PC-3 (cell line): ENCODE measurements at regions not wholly inside any gene's neighbourhood (a gene's known extent, or its start where the extent isn't known, plus 50 kb on each side); places are given as distances from the start of the nearest gene placed in this dataset.
"Not testable (repeated sequence)": the region's sequence is repeated elsewhere in the genome, so short reads cannot be mapped to it uniquely, and the experiment has no call there.

Source experiments
- ATAC-seq: fragments of 200-7000 bp; cut with Tn5 transposase; 2 replicates; pipeline ENCODE4 v1.9.1; 2020; ENCODE audit warnings: mild to moderate bottlenecking, moderate library complexity
- BruUV-seq: library from RNA; stranded (reverse); fragments of 400-500 nt; replicated peaks from 2 replicates; lab custom pipeline; 2021; lab: Mats Ljungman, UMichigan
- CTCF ChIA-PET: fragments of 300-600 bp; sonication (Branson Sonifier 250); formaldehyde crosslinking; loops from one replicate; lab custom pipeline; 2022; ENCODE audit warnings: antibody characterized with exemption; lab: Charles Lee
- POLR2A ChIA-PET: fragments of 300-600 bp; sonication (Branson Sonifier 250); formaldehyde crosslinking; loops from one replicate; lab custom pipeline; 2022; ENCODE audit warnings: antibody characterized with exemption; ENCODE audit not compliant: unreplicated experiment; lab: Charles Lee
- DNase-seq: peaks from one replicate; pipeline ENCODE4 v3.0.0-alpha.2; 2015
- H2AFZ ChIP-seq: fragments of 300-600 bp; sonication (generic); 2 replicates; pipeline ENCODE4 v1.6.0; 2016; ENCODE audit warnings: antibody characterized with exemption, low read length
- H3F3A ChIP-seq: fragments of 300-600 bp; sonication (generic); one replicate; pipeline ENCODE4 v1.6.0; 2017; ENCODE audit warnings: antibody characterized with exemption, low read length, control low read depth, mild to moderate bottlenecking; ENCODE audit not compliant: unreplicated experiment
- H3K27ac ChIP-seq: fragments of 300-600 bp; sonication (generic); 2 replicates; pipeline ENCODE4 v1.5.1; 2016; ENCODE audit warnings: mild to moderate bottlenecking, low read length
- H3K27me3 ChIP-seq: fragments of 300-600 bp; sonication (generic); 2 replicates; pipeline ENCODE4 v1.6.1; 2016; ENCODE audit warnings: low read length, mixed read lengths
- H3K36me3 ChIP-seq: fragments of 300-600 bp; sonication (generic); 2 replicates; pipeline ENCODE4 v1.6.1; 2016; ENCODE audit warnings: low read depth, mixed run types, low read length, mixed read lengths
- H3K4me1 ChIP-seq: fragments of 300-600 bp; sonication (generic); 2 replicates; pipeline ENCODE4 v1.5.1; 2016; ENCODE audit warnings: low read length; ENCODE audit not compliant: insufficient read depth
- H3K4me2 ChIP-seq: fragments of 300-600 bp; sonication (generic); 2 replicates; pipeline ENCODE4 v1.6.0; 2016; ENCODE audit warnings: low read length
- H3K4me3 ChIP-seq: fragments of 300-600 bp; sonication (generic); 2 replicates; pipeline ENCODE4 v1.5.1; 2016; ENCODE audit warnings: mild to moderate bottlenecking, low read length, mixed read lengths
- H3K79me2 ChIP-seq: fragments of 300-600 bp; sonication (generic); 2 replicates; pipeline ENCODE4 v1.6.1; 2017; ENCODE audit warnings: low read length, mixed read lengths
- H3K9ac ChIP-seq: fragments of 300-600 bp; sonication (generic); 2 replicates; pipeline ENCODE4 v1.6.0; 2016; ENCODE audit warnings: mild to moderate bottlenecking, low read length
- H3K9me2 ChIP-seq: fragments of 300-600 bp; sonication (generic); replicated peaks from 2 replicates; pipeline ENCODE4 v1.6.1; 2016; ENCODE audit warnings: mixed run types, low read length, mixed read lengths
- H3K9me3 ChIP-seq: fragments of 300-600 bp; sonication (generic); 2 replicates; pipeline ENCODE4 v1.6.1; 2016; ENCODE audit warnings: low read length, mixed read lengths
- H4K20me1 ChIP-seq: fragments of 300-600 bp; sonication (generic); 2 replicates; pipeline ENCODE4 v1.6.1; 2016; ENCODE audit warnings: low read length, mixed read lengths
- EZH2 ChIP-seq: fragments of 300-600 bp; sonication (generic); IDR thresholded peaks from one replicate; pipeline ENCODE4 v1.6.1; 2017; ENCODE audit warnings: antibody characterized with exemption, mild to moderate bottlenecking, low read length; ENCODE audit not compliant: unreplicated experiment
- EZH2phosphoT487 ChIP-seq: fragments of 300-600 bp; sonication (generic); IDR thresholded peaks from 2 replicates; pipeline ENCODE4 v1.6.1; 2018; ENCODE audit warnings: mild to moderate bottlenecking, antibody characterized with exemption, low read length, borderline replicate concordance
- intact Hi-C: fragments of 100-400 bp; cut with micrococcal nuclease; formaldehyde crosslinking; loops from 2 replicates; pipeline ENCODE4 v1.9.0; 2023
- TF ChIP-seq, protein P1 (sequence below): fragments of 300-600 bp; sonication (generic); conservative IDR thresholded peaks from 2 replicates; pipeline ENCODE4 v1.5.1; 2017; ENCODE audit warnings: antibody characterized with exemption, low read depth, mild to moderate bottlenecking, low read length

DNA sequence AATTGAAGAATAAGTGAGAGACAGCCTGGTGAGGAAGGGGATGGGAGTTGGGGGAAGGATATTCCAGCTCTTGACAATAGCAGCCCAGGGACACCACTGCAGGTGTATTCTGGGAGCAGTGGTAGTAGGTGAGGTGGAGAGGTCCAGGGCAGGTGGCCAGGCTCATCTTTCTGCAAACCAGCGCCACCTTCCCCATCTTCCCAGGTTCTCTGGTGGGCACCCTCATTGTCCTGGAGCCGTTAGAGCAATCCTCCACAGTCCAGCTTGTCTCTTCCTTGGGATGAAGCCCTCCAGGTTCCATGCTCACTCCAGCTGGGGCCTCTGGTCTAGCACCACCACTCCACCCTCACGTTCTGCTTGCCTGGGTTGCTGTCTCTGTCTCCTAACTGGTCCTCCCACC, 97.0 kb downstream of the IER5 start:
- Histone ChIP-seq H3K9ac (no peak overlapping the region), H3F3A (no peaks in the 10 kb centered on the region), H3K4me1 (no peaks in the 10 kb centered on the region), H2AFZ (no peak overlapping the region), H3K9me3 (no peaks in the 10 kb centered on the region), H3K9me2 (no peaks in the 10 kb centered on the region), H3K27ac (no peak overlapping the region), H3K4me3 (no peak overlapping the region), H3K79me2 (no peaks in the 10 kb centered on the region), H4K20me1 (no peaks in the 10 kb centered on the region), H3K4me2 (no peak overlapping the region), H3K27me3 (no peaks in the 10 kb centered on the region), H3K36me3 (no peaks in the 10 kb centered on the region)
- intact Hi-C loops, result no loop called here
- DNase-seq, result no peak
- ChIA-PET CTCF (no interaction called here), POLR2A (no interaction called here)
- TF ChIP-seq EZH2phosphoT487, result no peak
- TF ChIP-seq EZH2, result no peak
- TF ChIP-seq, protein P1, sequence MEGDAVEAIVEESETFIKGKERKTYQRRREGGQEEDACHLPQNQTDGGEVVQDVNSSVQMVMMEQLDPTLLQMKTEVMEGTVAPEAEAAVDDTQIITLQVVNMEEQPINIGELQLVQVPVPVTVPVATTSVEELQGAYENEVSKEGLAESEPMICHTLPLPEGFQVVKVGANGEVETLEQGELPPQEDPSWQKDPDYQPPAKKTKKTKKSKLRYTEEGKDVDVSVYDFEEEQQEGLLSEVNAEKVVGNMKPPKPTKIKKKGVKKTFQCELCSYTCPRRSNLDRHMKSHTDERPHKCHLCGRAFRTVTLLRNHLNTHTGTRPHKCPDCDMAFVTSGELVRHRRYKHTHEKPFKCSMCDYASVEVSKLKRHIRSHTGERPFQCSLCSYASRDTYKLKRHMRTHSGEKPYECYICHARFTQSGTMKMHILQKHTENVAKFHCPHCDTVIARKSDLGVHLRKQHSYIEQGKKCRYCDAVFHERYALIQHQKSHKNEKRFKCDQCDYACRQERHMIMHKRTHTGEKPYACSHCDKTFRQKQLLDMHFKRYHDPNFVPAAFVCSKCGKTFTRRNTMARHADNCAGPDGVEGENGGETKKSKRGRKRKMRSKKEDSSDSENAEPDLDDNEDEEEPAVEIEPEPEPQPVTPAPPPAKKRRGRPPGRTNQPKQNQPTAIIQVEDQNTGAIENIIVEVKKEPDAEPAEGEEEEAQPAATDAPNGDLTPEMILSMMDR, result no peak
- no peak for ATAC-seq
- no TSS peak for BruUV-seq

DNA sequence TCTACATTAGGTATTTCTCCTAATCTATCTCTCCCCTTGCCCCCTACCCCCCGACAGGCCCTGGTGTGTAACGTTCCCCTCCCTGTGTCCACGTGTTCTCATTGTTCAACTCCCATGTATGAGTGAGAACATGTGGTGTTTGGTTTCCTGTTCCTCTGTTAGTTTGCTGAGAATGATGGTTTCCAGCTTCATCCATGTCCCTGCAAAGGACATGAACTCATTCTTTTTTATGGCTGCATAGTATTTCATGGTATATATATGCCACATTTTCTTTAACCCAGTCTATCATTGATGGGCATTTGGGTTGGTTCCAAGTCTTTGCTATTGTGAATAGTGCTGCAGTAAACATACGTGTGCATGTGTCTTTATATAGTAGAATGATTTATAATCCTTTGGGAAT, 97.6 kb downstream of the IER5 start:
- H3K9ac ChIP-seq, H3K9me3 ChIP-seq, BruUV-seq, H3K36me3 ChIP-seq, intact Hi-C loops, H3K27me3 ChIP-seq, POLR2A ChIA-PET, DNase-seq, H3K4me2 ChIP-seq, H3K4me1 ChIP-seq, CTCF ChIA-PET, H2AFZ ChIP-seq, H3K9me2 ChIP-seq, H3K4me3 ChIP-seq, H4K20me1 ChIP-seq, ATAC-seq, H3K27ac ChIP-seq, H3K79me2 ChIP-seq, H3F3A ChIP-seq: not testable (repeated sequence)

DNA sequence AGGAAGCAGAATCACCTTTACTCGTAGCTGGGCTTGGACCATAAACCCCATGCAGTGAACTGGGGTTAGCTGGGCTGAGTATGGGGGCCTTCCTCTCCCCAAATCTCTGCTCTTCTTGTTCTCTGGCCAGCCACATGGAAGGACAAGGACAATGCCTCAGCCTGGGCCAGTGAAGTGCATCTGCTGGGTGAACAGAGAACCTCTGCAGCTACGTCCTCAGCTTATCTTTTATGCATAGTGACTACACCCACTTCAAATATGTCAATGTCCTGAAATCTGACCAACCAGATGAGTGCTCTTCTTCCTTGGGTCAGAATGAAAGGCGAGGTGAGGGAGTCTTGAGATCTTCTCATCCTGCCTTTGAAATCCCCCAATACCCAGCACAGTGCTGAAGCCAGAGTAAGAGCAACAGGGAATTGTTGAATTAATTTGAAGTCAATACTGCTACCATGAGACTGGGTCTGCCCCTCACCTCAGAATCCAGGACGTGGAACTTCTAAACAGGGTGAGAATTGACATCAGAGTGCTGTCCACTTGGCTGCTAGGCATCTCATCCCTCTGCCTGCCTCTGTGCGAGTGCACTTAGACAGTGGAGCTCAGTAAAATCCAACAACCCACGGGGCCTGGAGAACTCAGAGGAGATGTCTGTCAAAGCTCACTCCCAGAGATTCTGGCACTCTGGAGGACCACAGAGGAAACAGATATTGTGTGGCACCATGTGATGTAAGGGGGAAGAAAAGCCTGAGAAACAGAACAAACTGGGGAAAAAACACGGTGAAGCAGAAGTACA, 99.0 kb downstream of the IER5 start:
- Histone ChIP-seq H3K9me3 (no peaks in the 10 kb centered on the region), H3K36me3 (no peaks in the 10 kb centered on the region), H3K9ac (no peak overlapping the region), H3K4me3 (no peak overlapping the region), H3K27ac (no peak overlapping the region), H2AFZ (no peak overlapping the region), H3K27me3 (no peaks in the 10 kb centered on the region), H3K4me2 (no peak overlapping the region), H3K4me1 (no peaks in the 10 kb centered on the region), H4K20me1 (no peaks in the 10 kb centered on the region), H3K79me2 (no peaks in the 10 kb centered on the region), H3K9me2 (no peaks in the 10 kb centered on the region), H3F3A (no peaks in the 10 kb centered on the region)
- no peak for DNase-seq
- intact Hi-C loops, result no loop called here
- ChIA-PET POLR2A (no interaction called here), CTCF (no interaction called here)
- TF ChIP-seq, protein P1, result no peak
- TF ChIP-seq EZH2 (no peak), EZH2phosphoT487 (no peak)
- no TSS peak for BruUV-seq
- no peak for ATAC-seq
